Motor neuron (in vitro differentiated cells): ENCODE measurements at regions not wholly inside any gene's neighbourhood (a gene's known extent, or its start where the extent isn't known, plus 50 kb on each side); places are given as distances from the start of the nearest gene placed in this dataset.

Experiments used
- ATAC-seq, 8 experiments: fragments of 200-7000 bp; cut with Tn5 transposase; replicated peaks in 6 of 8; 2 replicates each; pipeline ENCODE4 v1.8.0; 2021; ENCODE audit warnings: mild to moderate bottlenecking in 8 of 8, moderate library complexity in 8 of 8
- H3K27ac ChIP-seq, 2 donors: fragments of 250-450 bp; sonication (Bioruptor Pico); 2 replicates each; pipeline ENCODE4 v1.9.0; 2021; ENCODE audit warnings: antibody characterized with exemption in 2 of 2, mild to moderate bottlenecking in 2 of 2, moderate library complexity in 1 of 2
- H3K4me1 ChIP-seq, 2 donors: fragments of 250-450 bp; sonication (Bioruptor Pico); replicated peaks in 1 of 2; 2 replicates each; pipeline ENCODE4 v1.6.1; 2021; ENCODE audit warnings: antibody characterized with exemption in 2 of 2, mild to moderate bottlenecking in 2 of 2, moderate library complexity in 1 of 2
- H3K4me3 ChIP-seq, 5 donors: fragments of 250-450 bp; sonication (Bioruptor Pico); 2 replicates each; pipeline ENCODE4 v1.9.0; 2021; ENCODE audit warnings: antibody characterized with exemption in 5 of 5, mild to moderate bottlenecking in 5 of 5, moderate library complexity in 4 of 5
- WGBS, 10 experiments: fragments of 450-650 bp; shearing (Covaris generic); methylation state at CpG; one replicate each; pipeline ENCODE4 v1.0.0; 2022; 5-methylcytosine and 5-hydroxymethylcytosine counted together
- in situ Hi-C, 9 experiments: fragments of 400-800 bp; cut with MboI; loops; one replicate each; pipeline ENCODE4 v1.15.0; 2021; ENCODE audit warnings: low sequenced_read_pairs in 9 of 9, low pct_unique_long_range_greater_than_20kb in 2 of 9; ENCODE audit not compliant: unreplicated experiment in 9 of 9

DNA sequence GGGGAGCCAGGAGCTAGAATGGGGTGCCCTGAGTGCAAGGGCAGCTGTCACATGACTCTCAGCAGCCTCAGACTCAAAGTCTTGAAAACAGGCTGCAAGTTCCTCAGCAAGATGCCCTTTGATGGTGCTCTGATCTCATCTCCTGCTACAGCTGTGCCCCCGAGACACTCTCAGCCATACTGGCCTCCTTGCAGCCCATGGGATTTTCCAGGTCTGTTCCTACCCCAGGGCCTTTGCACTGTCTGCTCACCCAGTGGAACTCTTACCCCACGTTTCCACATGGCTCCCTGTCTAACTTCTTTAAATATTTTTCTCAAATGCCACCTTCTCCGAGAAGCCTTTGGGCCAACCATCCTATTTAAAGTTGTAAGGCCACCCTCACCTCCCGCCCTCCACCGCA is 146.9 kb downstream of the C16orf95 start:
- WGBS, 10 experiments = 50 to 100% (median 90%) methylated on average over 1 to 5 of the region's 5 CpGs
- in situ Hi-C loops = no loop called here
- no peak for ATAC-seq
- Histone ChIP-seq H3K27ac (peak overlapping the region in 1 of 2 donors; percentile 86), H3K4me3 (no peak overlapping the region), H3K4me1 (peaks cover 11 to 12% of the 10 kb centered on the region in 2 donors)

DNA sequence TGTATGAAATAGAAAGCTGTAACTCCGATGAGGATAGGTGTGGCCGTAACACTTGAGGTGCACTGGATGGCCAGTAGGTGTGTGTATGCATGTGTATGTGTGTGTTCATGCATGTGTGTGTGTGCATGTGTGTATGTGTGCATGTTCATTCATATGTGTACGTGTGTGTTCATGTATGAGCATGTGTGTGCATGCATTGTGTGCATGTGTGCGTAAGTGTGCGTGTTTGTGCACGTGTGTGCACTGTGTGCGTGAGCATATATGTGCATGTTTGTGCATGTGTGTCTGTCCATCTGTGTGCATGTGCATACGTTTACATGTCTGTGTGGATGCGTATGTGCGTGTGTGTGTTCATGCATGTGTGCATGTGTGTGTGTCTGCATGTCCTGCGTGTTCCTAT is 145.5 kb downstream of the C16orf95 start:
- H3K4me1 ChIP-seq = peaks cover 12% of the 10 kb centered on the region in 2 donors
- no peak overlapping the region for H3K4me3 ChIP-seq
- in situ Hi-C loops = no loop called here
- 59 to 100% (median 88%) methylated on average over 1 to 5 of the region's 11 CpGs; no CpG with 5 or more reads in 2 of the 10 experiments for WGBS, 10 experiments
- H3K27ac ChIP-seq = no peak overlapping the region
- ATAC-seq = no peak

DNA sequence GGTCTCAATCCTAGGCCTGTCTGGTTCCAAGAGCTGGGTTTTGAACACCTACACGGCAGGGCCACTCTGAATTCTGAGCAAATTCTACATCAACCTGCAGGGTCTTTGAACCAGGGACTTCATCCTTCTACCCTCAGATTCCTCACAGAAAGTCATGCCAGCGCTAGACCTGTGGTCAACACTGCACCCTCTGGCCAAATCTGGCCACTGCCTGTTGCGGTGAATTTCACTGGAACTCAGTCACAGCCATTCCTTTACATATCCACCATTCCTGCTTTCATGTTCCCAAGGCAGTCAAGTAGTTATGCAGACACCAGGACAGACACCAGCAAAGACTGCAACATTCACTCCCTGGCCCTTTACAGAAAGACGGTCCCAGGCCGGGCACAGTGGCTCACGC is 144.6 kb downstream of the C16orf95 start:
- in situ Hi-C loops = no loop called here
- no peak for ATAC-seq
- 70 to 93% (median 86%) methylated on average over 2 to 5 of the region's 6 CpGs; no CpG with 5 or more reads in 4 of the 10 experiments for WGBS, 10 experiments

DNA sequence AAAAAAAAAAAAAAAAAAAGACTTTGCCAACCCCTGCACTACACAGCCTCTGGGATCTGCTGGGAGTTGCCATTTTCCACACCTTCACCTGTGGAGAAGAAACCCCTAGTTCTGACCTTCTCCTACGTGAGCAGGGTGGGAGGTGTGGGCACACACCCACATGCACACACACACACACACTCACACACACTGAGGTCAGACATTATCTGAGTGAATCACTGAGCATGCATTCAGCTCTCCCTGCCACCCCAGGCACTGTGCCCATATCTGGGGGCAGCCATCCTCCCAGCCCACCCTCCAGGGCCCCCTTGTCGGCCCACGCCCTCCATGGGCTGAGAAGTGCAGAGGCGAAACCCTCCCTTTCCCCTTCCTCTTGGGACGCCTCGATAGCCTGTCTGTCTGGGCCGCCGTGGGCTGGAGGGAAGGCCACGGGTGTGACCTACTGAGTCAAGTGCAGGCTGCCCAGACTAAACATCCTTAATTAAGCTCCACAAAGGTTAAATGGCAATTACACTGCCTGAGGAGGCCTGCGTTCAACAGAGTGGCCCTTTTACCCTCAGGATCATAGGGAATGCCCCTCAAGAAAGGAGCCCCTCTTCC is 143.8 kb downstream of the C16orf95 start:
- peak in 1 of 8 experiments; percentile 35 for ATAC-seq
- in situ Hi-C loops = no loop called here
- 60% methylated on average over 1 of the region's 10 CpGs; no CpG with 5 or more reads in 9 of the 10 experiments for WGBS, 10 experiments
- H3K4me1 ChIP-seq = peaks cover 25 to 28% of the 10 kb centered on the region in 2 donors
- H3K27ac ChIP-seq = no peak overlapping the region
- H3K4me3 ChIP-seq = no peak overlapping the region

More for the DNA sequence above, 144.6 kb downstream of the C16orf95 start:
- Histone ChIP-seq H3K27ac (no peak overlapping the region), H3K4me1 (peaks cover 20 to 21% of the 10 kb centered on the region in 2 donors), H3K4me3 (no peak overlapping the region)

DNA sequence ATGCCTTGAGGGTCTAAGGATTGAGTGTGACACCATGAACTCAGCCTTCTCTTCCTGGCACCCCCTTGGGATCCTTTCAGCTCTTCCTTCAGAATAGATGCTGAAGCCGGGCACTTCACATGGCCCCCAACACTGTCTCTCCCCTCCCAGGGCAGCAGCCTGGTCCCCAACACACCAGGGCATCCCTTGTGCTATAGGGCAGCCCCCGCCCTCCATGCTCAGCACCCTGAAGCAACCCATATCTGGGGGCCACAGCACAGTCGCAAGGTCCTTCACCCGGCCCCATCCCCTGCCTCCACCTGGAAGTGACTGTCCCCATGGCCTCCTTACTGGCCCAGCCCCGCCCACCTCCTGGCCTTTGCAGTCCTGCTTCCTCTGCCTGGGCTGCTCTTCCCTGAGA is 143.1 kb downstream of the C16orf95 start:
- no peak for ATAC-seq
- Histone ChIP-seq H3K4me1 (peaks cover 31 to 34% of the 10 kb centered on the region in 2 donors), H3K4me3 (no peak overlapping the region), H3K27ac (no peak overlapping the region)
- in situ Hi-C loops = no loop called here
- 20 to 100% (median 70%) methylated on average over 1 of the region's 5 CpGs; no CpG with 5 or more reads in 6 of the 10 experiments for WGBS, 10 experiments

DNA sequence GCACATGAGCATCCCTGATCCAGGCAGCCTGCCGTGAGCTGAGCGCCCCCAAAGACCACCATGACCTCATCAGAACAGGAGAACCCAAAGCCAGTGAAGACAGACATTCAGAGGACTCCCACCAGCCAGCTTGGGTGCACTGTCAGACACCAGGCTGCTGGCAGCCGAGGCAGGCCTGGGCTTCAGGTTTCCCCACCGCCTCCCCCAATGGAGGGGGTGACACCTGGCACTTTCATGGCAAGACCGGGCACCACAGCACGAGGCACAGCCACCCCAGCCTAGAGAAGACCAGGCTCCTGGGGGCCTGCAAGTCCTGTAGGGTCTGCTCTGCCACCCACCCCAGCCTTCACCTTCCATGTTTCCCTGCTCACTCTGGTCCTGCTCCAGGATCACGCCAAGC is 140.5 kb downstream of the C16orf95 start:
- Histone ChIP-seq H3K4me1 (peaks cover 22% of the 10 kb centered on the region in 2 donors), H3K4me3 (no peak overlapping the region), H3K27ac (no peak overlapping the region)
- WGBS, 10 experiments = 80 to 100% methylated on average over 1 to 3 of the region's 7 CpGs; no CpG with 5 or more reads in 8 of the 10 experiments
- ATAC-seq = no peak
- in situ Hi-C loops = no loop called here

DNA sequence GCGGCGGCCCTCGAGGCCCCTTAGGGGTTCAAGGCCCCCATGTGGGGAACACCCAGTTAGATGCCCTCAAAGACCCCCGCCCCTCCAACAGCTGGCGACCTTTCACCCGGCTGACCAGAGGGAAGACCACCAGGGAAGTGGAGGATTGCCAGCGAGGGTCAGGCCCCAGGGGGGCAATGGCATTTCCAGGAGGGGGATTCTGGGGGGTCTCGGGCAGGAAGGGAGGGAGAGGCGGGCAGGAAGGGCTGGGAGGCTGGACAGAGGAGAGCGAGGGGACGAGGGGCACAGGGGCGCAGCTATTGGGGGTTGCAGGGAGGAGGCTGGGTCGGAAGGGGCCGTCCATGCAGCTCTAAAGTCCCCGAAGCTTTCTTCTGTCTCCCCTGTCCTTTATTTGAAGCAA is 139.5 kb downstream of the C16orf95 start:
- H3K27ac ChIP-seq = peak overlapping the region; percentile 8 to 57
- 41 to 42% methylated on average over 3 of the region's 15 CpGs; no CpG with 5 or more reads in 8 of the 10 experiments for WGBS, 10 experiments
- peak in 5 of 8 experiments; percentile 25 to 54 (median 41) for ATAC-seq
- H3K4me1 ChIP-seq = peaks cover 22% of the 10 kb centered on the region in 2 donors
- in situ Hi-C loops = no loop called here
- H3K4me3 ChIP-seq = no peak overlapping the region

DNA sequence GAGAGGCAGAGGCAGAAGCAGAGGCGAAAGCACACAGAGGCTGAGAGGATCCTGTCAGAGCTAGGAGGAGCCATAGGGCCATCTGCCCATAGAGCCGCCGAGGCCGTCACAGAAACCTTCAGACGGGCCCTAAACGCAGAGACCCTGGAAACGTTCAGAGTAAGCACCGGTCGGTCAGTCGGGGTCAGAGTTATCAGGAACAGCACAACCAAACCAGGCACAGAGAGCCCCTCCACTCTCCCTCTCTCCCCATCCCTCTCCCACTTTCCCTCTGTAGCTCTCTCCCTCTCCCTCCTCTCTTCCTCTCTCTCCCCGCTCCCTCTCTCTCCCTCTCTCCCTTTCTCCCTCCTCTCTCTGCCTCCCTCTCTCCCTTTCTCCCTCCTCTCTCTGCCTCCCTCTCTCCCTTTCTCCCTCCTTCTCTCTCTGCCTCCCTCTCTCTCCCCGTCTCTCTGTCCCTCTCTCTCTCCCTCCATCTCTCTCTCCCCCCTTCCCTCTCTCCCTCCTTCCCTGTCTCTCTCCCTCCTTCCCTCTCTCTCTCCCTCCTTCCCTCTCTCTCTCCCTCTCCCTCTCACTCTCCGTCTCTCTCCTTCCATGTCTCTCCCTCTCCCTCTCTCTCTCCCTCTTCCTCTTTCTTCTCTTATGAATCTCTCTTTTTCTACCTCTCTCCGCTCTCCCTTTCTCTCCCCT is 138.9 kb downstream of the C16orf95 start:
- Histone ChIP-seq H3K4me3 (no peak overlapping the region), H3K4me1 (peaks cover 22% of the 10 kb centered on the region in 2 donors), H3K27ac (peak overlapping the region; percentile 8 to 57)
- in situ Hi-C loops = no loop called here
- peak in 7 of 8 experiments; percentile 31 to 96 (median 90) for ATAC-seq
- 0 to 94% (median 41%) methylated on average over 1 to 7 of the region's 14 CpGs; no CpG with 5 or more reads in 4 of the 10 experiments for WGBS, 10 experiments

DNA sequence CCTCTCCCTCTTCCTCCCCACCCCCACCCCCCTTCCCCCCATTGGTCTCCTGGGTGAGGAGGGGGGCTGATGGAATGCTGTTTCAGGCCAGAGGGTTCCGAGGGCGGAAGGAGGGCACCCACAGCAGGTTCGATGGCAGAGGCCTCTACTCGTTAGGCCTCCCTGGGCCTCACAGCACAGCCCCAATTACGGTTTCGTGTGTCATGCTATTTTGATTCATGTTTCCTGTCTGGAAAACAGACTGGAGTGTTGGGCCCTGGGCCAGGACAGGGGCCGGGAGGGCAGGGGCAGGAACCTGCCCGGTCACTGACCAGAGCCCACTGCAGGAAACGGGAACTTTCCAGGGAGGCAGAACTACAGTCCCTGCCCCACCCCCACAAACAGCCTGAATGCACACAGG is 138.2 kb downstream of the C16orf95 start:
- Histone ChIP-seq H3K27ac (no peak overlapping the region), H3K4me1 (peaks cover 22% of the 10 kb centered on the region in 2 donors), H3K4me3 (no peak overlapping the region)
- in situ Hi-C loops = no loop called here
- 51% methylated on average over 4 of the region's 9 CpGs; no CpG with 5 or more reads in 9 of the 10 experiments for WGBS, 10 experiments
- peak in 1 of 8 experiments; percentile 46 for ATAC-seq

DNA sequence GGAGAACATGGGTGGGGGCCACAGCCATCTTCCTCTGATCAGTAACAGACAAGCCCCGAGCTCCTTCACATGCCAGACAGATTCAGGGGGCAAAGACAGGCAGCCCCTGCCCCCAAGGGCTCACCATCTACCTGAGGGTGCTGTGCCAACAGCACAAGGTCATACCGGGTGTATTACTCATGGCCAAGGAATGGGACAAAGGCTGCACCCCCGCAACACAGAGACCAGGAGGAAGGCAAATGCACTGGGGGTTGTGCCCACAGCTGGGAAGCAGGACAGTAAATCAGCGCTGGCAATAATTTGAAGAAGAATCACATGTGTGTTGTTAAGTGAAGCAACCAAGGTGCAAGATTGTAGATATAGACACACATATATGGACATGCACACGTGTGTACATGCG is 137.1 kb downstream of the C16orf95 start:
- WGBS, 10 experiments = 60 to 100% (median 100%) methylated on average over 1 to 2 of the region's 6 CpGs; no CpG with 5 or more reads in 4 of the 10 experiments
- Histone ChIP-seq H3K27ac (no peak overlapping the region), H3K4me3 (no peak overlapping the region), H3K4me1 (peaks cover 19 to 22% of the 10 kb centered on the region in 2 donors)
- in situ Hi-C loops = no loop called here
- no peak for ATAC-seq

DNA sequence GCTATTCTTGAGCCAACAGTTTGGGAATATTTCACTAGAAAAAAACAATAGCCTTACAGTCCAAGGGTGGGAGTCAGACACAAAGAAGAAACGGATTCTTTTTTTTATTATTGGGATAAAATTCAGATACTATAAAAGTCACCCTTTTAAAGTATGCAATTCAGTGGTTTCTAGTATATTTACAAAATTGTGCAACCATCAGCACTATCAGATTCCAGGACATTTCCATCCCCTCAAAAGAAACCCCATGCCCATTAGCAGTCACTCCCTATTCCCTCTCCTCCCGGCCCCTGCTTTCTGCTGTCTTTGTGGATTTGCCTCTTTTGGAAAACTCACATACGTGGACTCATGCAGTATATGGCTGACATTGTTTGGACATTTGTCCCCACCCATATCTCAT is 134.4 kb downstream of the C16orf95 start:
- Histone ChIP-seq H3K4me3 (no peak overlapping the region), H3K27ac (no peak overlapping the region), H3K4me1 (peaks cover 12 to 13% of the 10 kb centered on the region in 2 donors)
- peak in 1 of 8 experiments; percentile 29 for ATAC-seq
- in situ Hi-C loops = no loop called here
- 32 to 100% (median 51%) methylated on average over 1 to 3 of the region's 3 CpGs; no CpG with 5 or more reads in 4 of the 10 experiments for WGBS, 10 experiments

DNA sequence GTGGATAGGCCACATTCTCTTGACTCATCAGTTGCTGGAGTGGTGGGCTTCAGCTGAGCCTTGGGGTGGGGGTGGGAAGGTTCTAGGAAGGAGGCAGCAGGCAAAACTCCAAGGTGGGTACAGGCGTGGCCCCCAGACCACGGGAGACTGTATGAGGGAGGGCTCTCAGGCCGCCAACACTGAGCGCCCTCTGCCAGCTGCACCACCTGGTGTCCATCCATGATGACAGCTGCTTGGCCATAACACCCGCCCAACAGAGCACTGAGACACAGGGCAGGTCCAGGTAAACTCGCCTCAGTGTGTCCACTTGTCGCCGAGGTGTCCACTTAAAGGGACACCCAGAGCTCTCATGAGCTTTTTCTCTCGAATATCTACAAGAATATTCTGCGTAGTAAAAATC is 133.5 kb downstream of the C16orf95 start:
- WGBS, 10 experiments = 50 to 100% (median 98%) methylated on average over 2 to 6 of the region's 10 CpGs; no CpG with 5 or more reads in 6 of the 10 experiments
- no peak for ATAC-seq

DNA sequence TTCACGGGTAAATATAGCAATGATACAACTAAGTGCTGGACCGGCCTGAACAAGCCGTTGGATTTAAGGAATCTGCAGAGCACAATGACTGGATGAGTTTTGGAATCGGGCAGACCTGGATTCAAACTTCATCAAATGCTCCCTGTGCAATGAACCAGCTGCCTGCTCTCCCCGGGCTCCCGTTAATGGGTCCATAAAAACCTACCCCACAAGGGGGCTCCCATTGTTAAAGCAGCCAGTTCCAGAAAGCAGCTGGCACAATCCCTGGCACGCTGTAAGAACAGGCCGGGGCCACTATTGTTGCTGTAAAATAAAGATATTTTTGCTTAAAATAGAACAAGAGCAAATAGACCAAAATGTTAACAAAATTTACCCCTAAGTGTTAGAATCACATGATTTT is 131.9 kb downstream of the C16orf95 start:
- in situ Hi-C loops = no loop called here
- Histone ChIP-seq H3K4me3 (no peak overlapping the region), H3K27ac (no peak overlapping the region), H3K4me1 (peaks cover 0 to 2% of the 10 kb centered on the region in 2 donors)
- ATAC-seq = no peak
- 30 to 90% (median 60%) methylated on average over 2 to 8 of the region's 8 CpGs; no CpG with 5 or more reads in 1 of the 10 experiments for WGBS, 10 experiments

More for the DNA sequence above, 133.5 kb downstream of the C16orf95 start:
- in situ Hi-C loops = no loop called here
- no peak overlapping the region for H3K27ac ChIP-seq
- H3K4me3 ChIP-seq = no peak overlapping the region
- H3K4me1 ChIP-seq = peaks cover 4 to 6% of the 10 kb centered on the region in 2 donors
